NB4 (cell line): ENCODE measurements at regions not wholly inside any gene's neighbourhood (a gene's known extent, or its start where the extent isn't known, plus 50 kb on each side); places are given as distances from the start of the nearest gene placed in this dataset.

ENCODE experiments used
- DNase-seq: peaks from one replicate; pipeline ENCODE4 v3.0.0; 2010; ENCODE audit warnings: low read depth
- H3K4me3 ChIP-seq: one replicate; pipeline ENCODE4 v1.5.1; 2011; ENCODE audit warnings: mild to moderate bottlenecking, low read depth, low read length, moderate library complexity
- CTCF ChIP-seq: IDR thresholded peaks from one replicate; pipeline ENCODE4 v1.5.1; 2012; ENCODE audit warnings: low read depth, low read length
- MAX ChIP-seq: IDR thresholded peaks from 2 replicates; pipeline ENCODE4 v1.6.1; 2011; ENCODE audit warnings: low read depth, low read length
- MYC ChIP-seq: IDR thresholded peaks from 2 replicates; pipeline ENCODE4 v1.6.1; 2011; ENCODE audit warnings: low read depth, low read length
- POLR2A ChIP-seq: IDR thresholded peaks from 2 replicates; pipeline ENCODE4 v1.6.1; 2011; ENCODE audit warnings: mild to moderate bottlenecking; ENCODE audit not compliant: insufficient read length; ENCODE audit errors: extremely low read depth

GRCh38 chr5:124452412-124452811 is 294.0 kb downstream of the ZNF608 start:
- no peak for DNase-seq
- H3K4me3 ChIP-seq: no peak overlapping the region
- TF ChIP-seq POLR2A: no peak
- no peak for TF ChIP-seq CTCF
- TF ChIP-seq MAX: no peak
- no peak for TF ChIP-seq MYC

GRCh38 chr5:124451721-124452383 is 294.6 kb downstream of the ZNF608 start:
- H3K4me3 ChIP-seq: no peak overlapping the region
- TF ChIP-seq POLR2A (no peak), CTCF (no peak), MAX (no peak), MYC (no peak)
- no peak for DNase-seq

- TF ChIP-seq CTCF (no peak), MAX (no peak), MYC (no peak), POLR2A (no peak)
- no peak for DNase-seq
- no peak overlapping the region for H3K4me3 ChIP-seq
These were observed 300.3 kb downstream of the ZNF608 start for GRCh38 chr5:124446120-124446519.

GRCh38 chr5:124445070-124445619 is 301.3 kb downstream of the ZNF608 start:
- TF ChIP-seq CTCF (no peak), POLR2A (no peak), MYC (no peak), MAX (no peak)
- H3K4me3 ChIP-seq: no peak overlapping the region

GRCh38 chr5:124444147-124444775 is 302.2 kb downstream of the ZNF608 start:
- TF ChIP-seq POLR2A: no peak
- no peak for TF ChIP-seq MAX
- DNase-seq: no peak
- no peak overlapping the region for H3K4me3 ChIP-seq

More at GRCh38 chr5:124445070-124445619, 301.3 kb downstream of the ZNF608 start:
- no peak for DNase-seq

- no peak overlapping the region for H3K4me3 ChIP-seq
- no peak for DNase-seq
- TF ChIP-seq CTCF (no peak), POLR2A (no peak), MAX (no peak), MYC (no peak)
These were observed 306.0 kb downstream of the ZNF608 start for GRCh38 chr5:124440471-124440870.
